Heart right ventricle (tissue), 16 donors: ENCODE measurements at regions not wholly inside any gene's neighbourhood (a gene's known extent, or its start where the extent isn't known, plus 50 kb on each side); places are given as distances from the start of the nearest gene placed in this dataset.

Source experiments
- ATAC-seq, 8 donors: fragments of 200-7000 bp; cut with Tn5 transposase; one replicate each; pipeline ENCODE4 v1.9.1; 2020; ENCODE audit warnings: mild to moderate bottlenecking in 8 of 8, moderate library complexity in 8 of 8, moderate number of reproducible peaks in 1 of 8
- DNase-seq, 2 donors: peaks; one replicate each; pipeline ENCODE4 v3.0.0-alpha.2; 2020
- H3K27ac ChIP-seq, 10 donors: fragments of 200-600 bp; sonication (generic) in 2 of 10; one replicate each; pipeline versions ENCODE4 v1.5.0 to v1.8.0; 2020 to 2022; ENCODE audit warnings: mild to moderate bottlenecking in 3 of 10
- H3K27me3 ChIP-seq, 7 donors: fragments of 200-600 bp; one replicate each; pipeline ENCODE4 v1.8.0; 2021 to 2022; ENCODE audit warnings: mild to moderate bottlenecking in 2 of 7
- H3K36me3 ChIP-seq, 9 donors: fragments of 200-600 bp; sonication (generic) in 1 of 9; one replicate each; pipeline versions ENCODE4 v1.5.0 to v1.8.0; 2020 to 2022; ENCODE audit warnings: mild to moderate bottlenecking in 2 of 9
- H3K4me1 ChIP-seq, 9 donors: fragments of 200-600 bp; sonication (generic) in 1 of 9; one replicate each; pipeline versions ENCODE4 v1.5.0 to v1.8.0; 2020 to 2022; ENCODE audit warnings: mild to moderate bottlenecking in 4 of 9
- H3K4me3 ChIP-seq, 10 donors: fragments of 200-600 bp; sonication (generic) in 2 of 10; one replicate each; pipeline versions ENCODE4 v1.5.0 to v1.8.0; 2020 to 2022; ENCODE audit warnings: mild to moderate bottlenecking in 7 of 10, moderate library complexity in 2 of 10
- H3K9me3 ChIP-seq, 11 donors: fragments of 200-600 bp in 10 of 11; sonication (generic) in 2 of 11; one replicate each; pipeline versions ENCODE4 v1.5.0 to v1.8.0; 2013 to 2022; ENCODE audit warnings: mild to moderate bottlenecking in 2 of 11, control low read depth in 1 of 11, moderate library complexity in 1 of 11
- CTCF ChIP-seq, 9 donors: fragments of 200-600 bp; sonication (generic) in 2 of 9; IDR thresholded peaks; one replicate each; pipeline versions ENCODE4 v1.5.0 to v1.8.0; 2021 to 2022; ENCODE audit warnings: antibody characterized with exemption in 9 of 9, mild to moderate bottlenecking in 5 of 9, moderate library complexity in 1 of 9
- whole genome bisulfite sequencing, 2 donors: extraction: QIAGEN DNeasy Blood & Tissue Kit; methylation state at CpG; one replicate each; pipeline ENCODE4 v1.1.7; 2013; ENCODE audit warnings: inconsistent platforms in 1 of 2; 5-methylcytosine and 5-hydroxymethylcytosine counted together
- intact Hi-C, 10 donors: fragments of 100-400 bp; cut with DNase I; formaldehyde crosslinking; loops; one replicate each; pipeline versions ENCODE4 v1.11.1 to v1.14.2; 2022
- donor health status: Arrhythmogenic right ventricular cardiomyopathy.
- donor health status: ischemic (EF 13 %, LVEDD 7.1; RV severe dilation, severe dysfunction).
- donor health status: healthy with polysubstance abuse.
- donor health status: DM: no; HTN: yes; CAD: no.
- donor health status: DM: no; HTN: no; CAD: no.
- donor health status: ischemic (EF 25% LVEDD 6.9; RV normal size, moderate dysfunction).
- donor health status: ischemic (EF 25% LVEDD 5.7; RV mildly dilated, moderate dysfunction).
- donor health status: healthy.
- donor health status: DM: yes; HTN: yes; CAD: no.
- donor health status: Ischemic cardiomyopathy.
- donor health status: ischemic (EF 35%, LVEDD 5.7; RV mildly dilated, moderate dysfunction).
- donor health status: nonischemic (EF 11% LVEDD 7.7; RV severe dilation, severe dysfunction).
- donor health status: DM: yes; HTN: yes; CAD: no.
- donor health status: PGD.
- donor health status: ischemic (EF 29% LVEDD 5.4; RV normal size, mild dysfunction).
- donor health status: nonischemic (EF 23%, LVEDD 6.1; RV moderate dilation, normal function).

- Histone ChIP-seq H3K4me1 (no peaks in the 10 kb centered on the region), H3K27ac (no peak overlapping the region), H3K27me3 (no peaks in the 10 kb centered on the region), H3K36me3 (no peaks in the 10 kb centered on the region), H3K9me3 (peaks cover 0 to 5% (median 0%) of the 10 kb centered on the region in 11 donors), H3K4me3 (no peak overlapping the region)
- intact Hi-C loops, result no loop called here
- ATAC-seq, result no peak
- TF ChIP-seq CTCF (IDR thresholded peaks at IDR 0.05), result no peak
- DNase-seq, result no peak
- WGBS, 2 donors, result 90 to 96% methylated on average over 3 of the region's 3 CpGs
Observed at GRCh38 chr2:182559623-182560022, 132.8 kb upstream of the PDE1A start.

GRCh38 chr2:182565911-182566567 is 139.2 kb upstream of the PDE1A start:
- ATAC-seq, result no peak
- no peak overlapping the region for H3K4me3 ChIP-seq
- H3K4me1 ChIP-seq, result peaks cover 0 to 4% (median 0%) of the 10 kb centered on the region in 9 donors
- no peaks in the 10 kb centered on the region for H3K27me3 ChIP-seq
- H3K27ac ChIP-seq, result no peak overlapping the region
- peaks cover 0 to 5% (median 0%) of the 10 kb centered on the region in 11 donors for H3K9me3 ChIP-seq
- no peak for DNase-seq
- intact Hi-C loops, result no loop called here
- no peak for TF ChIP-seq CTCF (IDR thresholded peaks at IDR 0.05)
- H3K36me3 ChIP-seq, result no peaks in the 10 kb centered on the region
- WGBS, 2 donors, result 92 to 95% methylated on average over 1 of the region's 1 CpG

- TF ChIP-seq CTCF (IDR thresholded peaks at IDR 0.05), result no peak
- no peaks in the 10 kb centered on the region for H3K9me3 ChIP-seq
- peaks cover 0 to 4% (median 0%) of the 10 kb centered on the region in 9 donors for H3K4me1 ChIP-seq
- 97 to 98% methylated on average over 4 of the region's 4 CpGs for WGBS, 2 donors
- intact Hi-C loops, result no loop called here
- no peaks in the 10 kb centered on the region for H3K36me3 ChIP-seq
- ATAC-seq (no peak), DNase-seq (no peak)
- H3K27ac ChIP-seq, result no peak overlapping the region
- no peaks in the 10 kb centered on the region for H3K27me3 ChIP-seq
- no peak overlapping the region for H3K4me3 ChIP-seq
Observed at GRCh38 chr2:182573553-182573952, 142.5 kb upstream of the DNAJC10 start.

- 82 to 88% methylated on average over 5 to 6 of the region's 6 CpGs for WGBS, 2 donors
Observed at GRCh38 chr2:182577816-182578215, 138.2 kb upstream of the DNAJC10 start.

More at GRCh38 chr2:182577816-182578215, 138.2 kb upstream of the DNAJC10 start:
- no peaks in the 10 kb centered on the region for H3K4me1 ChIP-seq
- intact Hi-C loops, result no loop called here
- H3K27me3 ChIP-seq, result no peaks in the 10 kb centered on the region
- no peak overlapping the region for H3K27ac ChIP-seq
- H3K4me3 ChIP-seq, result no peak overlapping the region
- no peak for TF ChIP-seq CTCF (IDR thresholded peaks at IDR 0.05)
- no peak for ATAC-seq
- no peaks in the 10 kb centered on the region for H3K9me3 ChIP-seq
- DNase-seq, result no peak
- H3K36me3 ChIP-seq, result no peaks in the 10 kb centered on the region
